ENCODE measurements at regions not wholly inside any gene's neighbourhood (a gene's known extent, or its start where the extent isn't known, plus 50 kb on each side); places are given as distances from the start of the nearest gene placed in this dataset.

DNA sequence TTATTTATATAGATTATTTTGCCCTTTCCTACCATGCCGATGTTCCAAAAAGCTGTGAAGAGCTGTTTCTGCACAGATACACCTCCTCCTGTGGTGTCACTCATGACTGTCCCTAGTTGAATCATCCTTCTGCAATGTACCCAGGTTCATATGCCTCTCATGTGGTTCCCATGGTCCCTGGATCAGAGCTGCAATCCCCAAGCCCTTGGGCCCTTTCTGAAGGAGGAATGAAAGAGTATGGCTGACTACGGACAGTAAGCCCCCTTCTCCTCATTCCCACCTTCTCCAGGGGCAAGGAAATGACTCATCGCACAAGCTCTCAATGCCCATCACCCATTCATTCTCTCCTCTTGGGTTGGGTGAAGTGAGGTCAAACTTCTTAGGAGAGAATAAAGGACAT is 63.9 kb upstream of the ACVR1 start:
- ATAC-seq (replicated peaks in 1 of 2) = no peak
- H3K27ac Mint-ChIP-seq = no peak overlapping the region

DNA sequence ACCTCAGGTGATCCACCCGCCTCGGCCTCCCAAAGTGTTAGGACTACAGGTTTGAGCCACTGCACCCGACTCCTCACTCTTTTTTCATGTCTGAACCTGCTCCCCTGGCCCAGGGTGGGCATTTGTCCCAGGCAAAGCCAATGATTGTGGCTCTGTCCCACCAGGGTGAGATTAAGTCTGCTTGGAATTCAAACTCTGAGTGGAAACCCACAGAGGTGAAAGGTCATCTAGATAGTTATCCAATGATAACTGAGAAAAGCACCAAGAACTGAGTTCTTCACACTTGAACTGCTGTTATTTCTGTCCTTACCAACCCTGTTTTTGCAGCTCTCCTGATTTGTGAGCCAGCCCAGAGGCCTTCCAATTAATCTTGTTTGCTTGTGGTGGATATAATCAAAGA is 62.4 kb upstream of the ACVR1 start:
- no peaks in the 10 kb centered on the region for H3K36me3 Mint-ChIP-seq (ENCODE audit: insufficient read depth in 2 of 2)

More for the DNA sequence above, 63.9 kb upstream of the ACVR1 start:
- no peaks in the 10 kb centered on the region for H3K9me3 Mint-ChIP-seq
- H3K27me3 Mint-ChIP-seq (ENCODE audit: low read depth) = peaks cover 4% of the 10 kb centered on the region
- no peaks in the 10 kb centered on the region for H3K36me3 Mint-ChIP-seq (ENCODE audit: insufficient read depth in 2 of 2)
- no peak for DNase-seq
- no peak overlapping the region for H3K4me3 Mint-ChIP-seq
- no peaks in the 10 kb centered on the region for H3K4me1 Mint-ChIP-seq (ENCODE audit: low read depth)

GRCh38 chr2:157936406-157936805 is 60.3 kb upstream of the ACVR1 start:
- Mint-ChIP-seq H3K9me3 (no peaks in the 10 kb centered on the region), H3K36me3 (ENCODE audit: insufficient read depth in 2 of 2) (no peaks in the 10 kb centered on the region), H3K4me1 (ENCODE audit: low read depth) (no peaks in the 10 kb centered on the region), H3K27me3 (ENCODE audit: low read depth) (no peaks in the 10 kb centered on the region), H3K4me3 (no peak overlapping the region), H3K27ac (no peak overlapping the region)
- no peak for DNase-seq
- no peak for ATAC-seq (replicated peaks in 1 of 2)

More for the DNA sequence above, 62.4 kb upstream of the ACVR1 start:
- ATAC-seq (replicated peaks in 1 of 2) (no peak), DNase-seq (no peak)
- Mint-ChIP-seq H3K27me3 (ENCODE audit: low read depth) (no peaks in the 10 kb centered on the region), H3K4me3 (no peak overlapping the region), H3K4me1 (ENCODE audit: low read depth) (no peaks in the 10 kb centered on the region), H3K27ac (no peak overlapping the region), H3K9me3 (no peaks in the 10 kb centered on the region)

DNA sequence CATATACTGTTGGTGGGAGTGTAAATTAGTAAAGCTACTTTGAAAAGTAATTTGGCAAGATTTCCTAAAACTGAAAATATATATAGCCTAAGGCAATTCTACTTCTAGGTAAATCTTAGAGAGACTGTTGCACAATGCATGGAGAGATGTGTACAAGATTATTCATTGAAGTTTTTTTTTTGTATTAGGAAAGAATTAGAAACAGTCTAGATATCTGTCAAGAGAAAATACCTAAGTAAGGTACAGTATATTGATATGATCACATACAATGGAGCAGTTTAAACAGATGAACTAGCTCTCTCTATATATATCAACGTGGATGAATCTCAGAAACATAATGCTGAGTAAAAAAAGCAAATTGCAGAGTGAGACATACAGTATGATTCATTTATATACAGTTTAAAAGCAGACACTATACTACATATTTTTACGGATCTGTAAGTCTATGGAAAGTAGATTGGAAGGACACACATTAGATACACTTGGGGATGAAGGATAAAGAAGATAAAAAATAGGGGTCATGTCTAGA is 59.3 kb upstream of the ACVR1 start:
- no peaks in the 10 kb centered on the region for H3K4me1 Mint-ChIP-seq (ENCODE audit: low read depth)
- no peak overlapping the region for H3K27ac Mint-ChIP-seq
- no peak for DNase-seq
- peak in 1 of 2 donors; percentile 50 for ATAC-seq (replicated peaks in 1 of 2)
- no peaks in the 10 kb centered on the region for H3K27me3 Mint-ChIP-seq (ENCODE audit: low read depth)
- H3K4me3 Mint-ChIP-seq = no peak overlapping the region
- no peaks in the 10 kb centered on the region for H3K9me3 Mint-ChIP-seq
- no peaks in the 10 kb centered on the region for H3K36me3 Mint-ChIP-seq (ENCODE audit: insufficient read depth in 2 of 2)

GRCh38 chr2:157934684-157935377 is 58.7 kb upstream of the ACVR1 start:
- no peaks in the 10 kb centered on the region for H3K27me3 Mint-ChIP-seq (ENCODE audit: low read depth)

DNA sequence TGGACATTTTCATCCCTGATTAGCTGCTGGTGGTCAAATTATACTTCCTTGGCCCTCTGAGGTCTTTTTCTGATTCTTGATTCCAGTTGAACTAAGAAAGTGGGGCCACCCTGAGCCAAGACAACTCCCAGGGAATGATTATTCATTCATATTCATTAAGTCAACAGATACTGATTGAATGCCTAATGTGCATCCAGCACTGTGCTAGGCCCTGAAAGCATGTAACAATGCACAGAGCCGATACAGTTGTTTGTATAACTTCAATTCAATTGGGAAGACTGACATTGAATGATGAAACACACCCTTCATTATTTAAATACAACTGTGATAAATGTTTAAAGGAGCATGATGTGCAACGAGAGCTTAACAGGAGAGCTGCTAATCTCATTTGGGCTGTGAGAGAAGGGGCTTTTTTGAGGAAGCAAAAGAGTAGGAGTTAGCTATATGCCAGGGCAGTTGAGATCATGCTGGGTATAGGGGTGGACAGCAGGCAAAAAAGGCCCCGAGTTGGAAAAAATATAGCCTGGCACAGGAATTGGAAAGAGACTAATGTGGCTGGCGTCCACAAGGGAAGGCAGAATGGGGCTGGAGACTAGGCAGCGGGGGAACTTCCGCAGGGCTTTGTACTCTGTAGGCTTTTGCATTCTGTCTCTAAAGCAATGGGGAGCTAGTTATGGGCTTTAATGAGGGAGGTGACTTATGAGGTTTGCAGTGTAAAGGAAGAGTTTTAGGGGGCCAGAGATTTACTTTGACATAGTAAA is 57.2 kb upstream of the ACVR1 start:
- DNase-seq (no peak), ATAC-seq (replicated peaks in 1 of 2) (no peak)
- Mint-ChIP-seq H3K27me3 (ENCODE audit: low read depth) (no peaks in the 10 kb centered on the region), H3K36me3 (ENCODE audit: insufficient read depth in 2 of 2) (peaks cover 0 to 2% of the 10 kb centered on the region in 2 donors), H3K9me3 (no peaks in the 10 kb centered on the region), H3K27ac (no peak overlapping the region), H3K4me3 (no peak overlapping the region), H3K4me1 (ENCODE audit: low read depth) (no peaks in the 10 kb centered on the region)

More at GRCh38 chr2:157934684-157935377, 58.7 kb upstream of the ACVR1 start:
- no peaks in the 10 kb centered on the region for H3K9me3 Mint-ChIP-seq
- no peak for DNase-seq
- H3K36me3 Mint-ChIP-seq (ENCODE audit: insufficient read depth in 2 of 2) = no peaks in the 10 kb centered on the region
- H3K4me1 Mint-ChIP-seq (ENCODE audit: low read depth) = no peaks in the 10 kb centered on the region
- no peak overlapping the region for H3K27ac Mint-ChIP-seq
- ATAC-seq (replicated peaks in 1 of 2) = no peak
- no peak overlapping the region for H3K4me3 Mint-ChIP-seq

- ATAC-seq (replicated peaks in 1 of 2) (no peak), DNase-seq (no peak)
- no peaks in the 10 kb centered on the region for H3K4me1 Mint-ChIP-seq (ENCODE audit: low read depth)
- peaks cover 0 to 2% of the 10 kb centered on the region in 2 donors for H3K36me3 Mint-ChIP-seq (ENCODE audit: insufficient read depth in 2 of 2)
- H3K27ac Mint-ChIP-seq = no peak overlapping the region
- H3K4me3 Mint-ChIP-seq = no peak overlapping the region
- no peaks in the 10 kb centered on the region for H3K9me3 Mint-ChIP-seq
- no peaks in the 10 kb centered on the region for H3K27me3 Mint-ChIP-seq (ENCODE audit: low read depth)
Observed at GRCh38 chr2:157932480-157933159, 56.5 kb upstream of the ACVR1 start.

DNA sequence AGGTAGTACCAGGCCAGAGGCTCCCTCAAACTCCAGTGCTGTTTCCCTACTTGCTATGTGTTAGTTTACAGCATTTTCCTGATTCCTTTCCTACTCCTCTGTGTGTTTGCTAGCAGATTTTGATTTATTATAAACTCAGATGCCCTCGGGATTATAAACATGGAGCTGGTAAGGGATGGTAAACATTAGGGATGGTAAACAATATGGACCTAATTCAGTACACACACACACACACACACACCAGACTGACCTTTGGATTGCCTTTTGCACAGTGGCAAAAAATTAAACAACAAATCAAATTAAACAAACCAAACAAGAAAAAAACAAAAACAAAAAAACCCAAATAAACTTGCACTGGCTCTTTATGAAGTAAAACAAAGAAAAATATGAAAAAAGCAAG is 55.4 kb upstream of the ACVR1 start:
- no peak overlapping the region for H3K27ac Mint-ChIP-seq
- no peaks in the 10 kb centered on the region for H3K4me1 Mint-ChIP-seq (ENCODE audit: low read depth)
- peaks cover 0 to 2% of the 10 kb centered on the region in 2 donors for H3K36me3 Mint-ChIP-seq (ENCODE audit: insufficient read depth in 2 of 2)
- no peaks in the 10 kb centered on the region for H3K27me3 Mint-ChIP-seq (ENCODE audit: low read depth)
- no peaks in the 10 kb centered on the region for H3K9me3 Mint-ChIP-seq
- no peak overlapping the region for H3K4me3 Mint-ChIP-seq
- no peak for DNase-seq
- ATAC-seq (replicated peaks in 1 of 2) = no peak

DNA sequence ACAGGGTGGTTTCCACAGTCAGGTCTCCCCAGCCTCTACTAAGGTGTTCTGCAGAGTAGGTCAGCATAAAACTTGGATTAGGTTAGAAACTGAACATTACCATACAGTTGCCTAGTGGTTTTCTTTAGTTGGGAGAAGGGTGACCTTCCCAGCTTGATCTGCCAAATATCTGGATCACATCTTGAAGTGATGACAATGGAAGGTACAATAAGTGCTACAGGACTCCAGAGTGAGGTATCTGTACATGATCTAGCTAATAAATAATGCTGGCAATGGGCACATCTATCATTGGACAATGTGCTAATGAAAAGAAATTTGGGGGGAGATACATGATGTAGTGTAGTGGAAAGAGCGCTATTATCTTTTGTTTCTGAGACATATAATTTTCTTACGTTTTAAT is 54.6 kb upstream of the ACVR1 start:
- DNase-seq = no peak
- Mint-ChIP-seq H3K27ac (no peak overlapping the region), H3K4me3 (no peak overlapping the region), H3K4me1 (ENCODE audit: low read depth) (no peaks in the 10 kb centered on the region), H3K27me3 (ENCODE audit: low read depth) (no peaks in the 10 kb centered on the region), H3K9me3 (no peaks in the 10 kb centered on the region), H3K36me3 (ENCODE audit: insufficient read depth in 2 of 2) (peaks cover 0 to 2% of the 10 kb centered on the region in 2 donors)
- ATAC-seq (replicated peaks in 1 of 2) = no peak

- Mint-ChIP-seq H3K27ac (no peak overlapping the region), H3K27me3 (ENCODE audit: low read depth) (no peaks in the 10 kb centered on the region), H3K9me3 (no peaks in the 10 kb centered on the region), H3K4me1 (ENCODE audit: low read depth) (no peaks in the 10 kb centered on the region), H3K4me3 (no peak overlapping the region), H3K36me3 (ENCODE audit: insufficient read depth in 2 of 2) (peaks cover 0 to 2% of the 10 kb centered on the region in 2 donors)
- no peak for DNase-seq
- no peak for ATAC-seq (replicated peaks in 1 of 2)
Observed at GRCh38 chr2:157929871-157930667, 53.9 kb upstream of the ACVR1 start.

GRCh38 chr2:157928372-157928771 is 52.2 kb upstream of the ACVR1 start:
- ATAC-seq (replicated peaks in 1 of 2) = no peak
- Mint-ChIP-seq H3K27ac (no peak overlapping the region), H3K36me3 (ENCODE audit: insufficient read depth in 2 of 2) (peaks cover 0 to 2% of the 10 kb centered on the region in 2 donors), H3K4me1 (ENCODE audit: low read depth) (no peaks in the 10 kb centered on the region), H3K27me3 (ENCODE audit: low read depth) (no peaks in the 10 kb centered on the region), H3K4me3 (no peak overlapping the region), H3K9me3 (no peaks in the 10 kb centered on the region)
- no peak for DNase-seq

- H3K27ac Mint-ChIP-seq = no peak overlapping the region
- H3K9me3 Mint-ChIP-seq = no peaks in the 10 kb centered on the region
- peaks cover 0 to 2% of the 10 kb centered on the region in 2 donors for H3K36me3 Mint-ChIP-seq (ENCODE audit: insufficient read depth in 2 of 2)
- ATAC-seq (replicated peaks in 1 of 2) (no peak), DNase-seq (no peak)
- H3K4me3 Mint-ChIP-seq = no peak overlapping the region
- peaks cover 12% of the 10 kb centered on the region for H3K4me1 Mint-ChIP-seq (ENCODE audit: low read depth)
- no peaks in the 10 kb centered on the region for H3K27me3 Mint-ChIP-seq (ENCODE audit: low read depth)
Observed at GRCh38 chr2:157927155-157927554, 51.0 kb upstream of the ACVR1 start.
